Left lung (tissue), 4 donors: ENCODE measurements at regions not wholly inside any gene's neighbourhood (a gene's known extent, or its start where the extent isn't known, plus 50 kb on each side); places are given as distances from the start of the nearest gene placed in this dataset.

Source experiments
- ATAC-seq: fragments of 200-7000 bp; cut with Tn5 transposase; one replicate; pipeline ENCODE4 v1.9.1; 2020; ENCODE audit warnings: moderate library complexity
- DNase-seq, 4 donors: peaks; one replicate each; pipeline ENCODE4 v3.0.0-alpha.2; 2013 to 2020
- H3K27ac ChIP-seq, 2 donors: fragments of 200-600 bp; sonication (generic) in 1 of 2; one replicate each; pipeline versions ENCODE4 v1.5.0 to v1.8.0; 2020 to 2021
- H3K27me3 ChIP-seq, 2 donors: fragments of 200-600 bp; sonication (generic) in 1 of 2; one replicate each; pipeline versions ENCODE4 v1.5.0 to v1.8.0; 2020 to 2021
- H3K36me3 ChIP-seq, 2 donors: fragments of 200-600 bp; sonication (generic) in 1 of 2; one replicate each; pipeline versions ENCODE4 v1.5.0 to v1.8.0; 2020 to 2021
- H3K4me1 ChIP-seq, 2 donors: fragments of 200-600 bp; one replicate each; pipeline ENCODE4 v1.8.0; 2021
- H3K4me3 ChIP-seq, 2 donors: fragments of 200-600 bp; sonication (generic) in 1 of 2; one replicate each; pipeline versions ENCODE4 v1.5.0 to v1.8.0; 2020 to 2021; ENCODE audit warnings: mild to moderate bottlenecking in 1 of 2
- H3K9me3 ChIP-seq, 2 donors: fragments of 200-600 bp; sonication (generic) in 1 of 2; one replicate each; pipeline versions ENCODE4 v1.5.0 to v1.8.0; 2020 to 2021
- intact Hi-C, 2 donors: fragments of 100-400 bp; cut with DNase I; formaldehyde crosslinking; loops; one replicate each; pipeline versions ENCODE4 v1.11.2 to v1.14.2; 2022
- TF ChIP-seq, protein P1 (sequence below), 2 donors: fragments of 200-600 bp; sonication (generic) in 1 of 2; IDR thresholded peaks; one replicate each; pipeline versions ENCODE4 v1.5.0 to v1.8.0; 2021; ENCODE audit warnings: antibody characterized with exemption in 2 of 2
- donor health status: DM: no; HTN: yes; CAD: no.
- donor health status: DM: no; HTN: no; CAD: no.

DNA sequence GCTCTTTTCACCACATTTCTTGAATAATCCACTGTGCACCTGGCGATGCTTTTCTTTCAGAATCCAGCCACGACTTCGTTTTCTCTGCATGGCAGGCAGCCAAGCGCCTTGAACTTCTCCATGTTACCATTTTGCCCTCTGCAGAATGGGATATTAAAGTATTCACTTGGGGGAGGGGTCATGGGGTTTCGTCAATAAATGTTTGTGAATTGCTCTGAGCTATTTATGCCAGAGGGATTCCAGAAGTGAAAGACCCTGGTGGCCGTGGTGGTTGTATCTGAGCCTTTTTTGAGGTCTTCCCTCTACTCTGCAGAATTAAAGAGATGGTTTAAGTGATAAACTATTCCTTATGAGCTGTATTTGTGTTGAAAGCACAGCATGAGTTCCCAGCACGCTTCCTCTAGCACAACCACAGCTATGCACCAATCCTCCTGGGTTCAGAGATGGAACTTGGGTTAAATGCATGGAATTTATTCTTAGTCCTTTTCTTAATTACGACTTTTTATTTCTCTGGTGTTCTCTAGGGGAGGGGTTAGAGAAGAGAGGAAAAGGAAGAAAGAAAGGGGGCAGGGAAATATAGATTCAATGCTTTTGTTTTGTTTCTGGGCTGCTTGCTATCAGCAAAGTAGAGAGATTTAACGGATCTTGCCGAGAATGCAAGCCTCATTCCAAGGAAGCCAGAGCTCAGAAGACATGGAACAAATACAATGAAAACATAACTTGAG, 478.2 kb upstream of the TNC start:
- DNase-seq (no peak), ATAC-seq (no peak)
- Histone ChIP-seq H3K27me3 (peaks cover 4 to 25% of the 10 kb centered on the region in 2 donors), H3K27ac (no peak overlapping the region), H3K4me3 (no peak overlapping the region), H3K9me3 (no peaks in the 10 kb centered on the region), H3K4me1 (peaks cover 0 to 3% of the 10 kb centered on the region in 2 donors), H3K36me3 (no peaks in the 10 kb centered on the region)
- TF ChIP-seq, protein P1, sequence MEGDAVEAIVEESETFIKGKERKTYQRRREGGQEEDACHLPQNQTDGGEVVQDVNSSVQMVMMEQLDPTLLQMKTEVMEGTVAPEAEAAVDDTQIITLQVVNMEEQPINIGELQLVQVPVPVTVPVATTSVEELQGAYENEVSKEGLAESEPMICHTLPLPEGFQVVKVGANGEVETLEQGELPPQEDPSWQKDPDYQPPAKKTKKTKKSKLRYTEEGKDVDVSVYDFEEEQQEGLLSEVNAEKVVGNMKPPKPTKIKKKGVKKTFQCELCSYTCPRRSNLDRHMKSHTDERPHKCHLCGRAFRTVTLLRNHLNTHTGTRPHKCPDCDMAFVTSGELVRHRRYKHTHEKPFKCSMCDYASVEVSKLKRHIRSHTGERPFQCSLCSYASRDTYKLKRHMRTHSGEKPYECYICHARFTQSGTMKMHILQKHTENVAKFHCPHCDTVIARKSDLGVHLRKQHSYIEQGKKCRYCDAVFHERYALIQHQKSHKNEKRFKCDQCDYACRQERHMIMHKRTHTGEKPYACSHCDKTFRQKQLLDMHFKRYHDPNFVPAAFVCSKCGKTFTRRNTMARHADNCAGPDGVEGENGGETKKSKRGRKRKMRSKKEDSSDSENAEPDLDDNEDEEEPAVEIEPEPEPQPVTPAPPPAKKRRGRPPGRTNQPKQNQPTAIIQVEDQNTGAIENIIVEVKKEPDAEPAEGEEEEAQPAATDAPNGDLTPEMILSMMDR (IDR thresholded peaks at IDR 0.05): no peak
- intact Hi-C loops: loop anchor here in 1 of 2 donors (10.0 kb wide), 1 partner anchor 1059 kb away; no protein-coding TSS in a partner anchor

DNA sequence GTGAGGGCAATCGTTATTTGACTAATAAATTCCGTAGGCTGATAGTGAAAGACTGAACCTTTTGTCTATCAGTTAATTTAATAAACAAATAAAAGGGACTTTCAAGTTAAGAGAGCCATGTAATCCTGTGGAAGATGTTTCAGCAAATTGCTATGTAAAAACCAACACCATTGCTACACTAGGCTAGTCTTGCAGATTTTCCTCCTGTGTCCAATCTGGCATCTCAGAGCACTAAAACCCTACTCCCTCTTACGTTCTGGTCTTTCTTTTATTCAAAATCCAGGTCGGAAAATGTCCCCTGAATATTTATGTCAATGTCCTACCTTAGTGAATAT, 478.8 kb upstream of the TNC start:
- Histone ChIP-seq H3K4me3 (no peak overlapping the region), H3K4me1 (peaks cover 0 to under 1% of the 10 kb centered on the region in 2 donors), H3K36me3 (no peaks in the 10 kb centered on the region), H3K27ac (no peak overlapping the region), H3K9me3 (no peaks in the 10 kb centered on the region), H3K27me3 (peaks cover 4 to 25% of the 10 kb centered on the region in 2 donors)
- no peak for DNase-seq
- ATAC-seq: no peak
- TF ChIP-seq, protein P1 (IDR thresholded peaks at IDR 0.05): no peak
- intact Hi-C loops: loop anchor here in 1 of 2 donors (10.0 kb wide), 1 partner anchor 1058 kb away; no protein-coding TSS in a partner anchor

DNA sequence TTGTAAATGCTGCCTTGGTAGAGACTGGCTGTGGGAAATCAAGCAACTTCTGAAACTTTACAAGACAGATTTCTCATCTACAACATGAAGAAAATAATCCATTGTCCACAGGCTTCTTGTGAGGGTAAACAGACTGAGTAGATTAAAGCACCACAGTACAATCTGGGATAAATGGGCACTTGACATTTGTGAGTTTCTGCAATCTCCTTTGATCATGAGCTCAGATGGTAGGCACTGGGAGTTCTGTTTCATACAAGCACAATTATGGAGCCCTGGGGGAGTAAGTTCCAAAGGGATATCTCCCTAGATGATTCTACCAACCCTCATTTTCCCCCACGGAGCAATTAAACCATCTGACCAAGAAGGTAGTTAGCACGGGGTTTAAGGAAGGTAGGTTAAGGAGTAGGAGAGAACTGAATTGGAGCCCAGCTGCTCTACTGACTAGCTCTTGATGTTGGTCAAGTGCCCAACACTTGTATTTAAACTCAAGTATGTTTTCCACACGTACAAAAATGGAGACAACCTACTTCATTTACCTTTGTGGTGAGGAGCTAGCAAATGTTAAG, 479.5 kb upstream of the TNC start:
- DNase-seq (no peak), ATAC-seq (peak; percentile 62)
- Histone ChIP-seq H3K27ac (no peak overlapping the region), H3K4me1 (no peaks in the 10 kb centered on the region), H3K9me3 (no peaks in the 10 kb centered on the region), H3K4me3 (no peak overlapping the region), H3K36me3 (no peaks in the 10 kb centered on the region), H3K27me3 (peaks cover 4 to 25% of the 10 kb centered on the region in 2 donors)
- TF ChIP-seq, protein P1 (IDR thresholded peaks at IDR 0.05): no peak
- intact Hi-C loops: loop anchor here in 1 of 2 donors (10.0 kb wide), 1 partner anchor 1057 kb away; no protein-coding TSS in a partner anchor

DNA sequence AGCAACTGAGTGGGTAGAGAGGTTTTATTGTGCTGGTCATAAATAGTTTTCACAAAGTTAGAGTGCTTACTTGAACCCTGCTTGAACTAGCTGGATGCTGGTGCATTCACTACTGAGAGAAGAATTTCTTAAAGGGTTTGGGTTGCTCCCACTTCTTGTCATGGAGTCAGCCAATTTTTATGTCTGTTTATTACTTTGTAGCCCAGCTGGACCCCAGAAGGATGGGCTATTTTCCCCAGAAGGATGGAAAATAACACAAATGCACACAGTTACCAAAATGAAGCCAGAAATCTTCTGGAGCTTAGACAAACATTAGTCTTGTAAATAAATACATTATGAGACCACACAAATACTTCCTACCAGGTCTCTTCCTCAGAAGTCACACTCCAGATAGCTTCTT, 480.8 kb upstream of the TNC start:
- H3K27me3 ChIP-seq: peaks cover 4 to 25% of the 10 kb centered on the region in 2 donors
- H3K36me3 ChIP-seq: no peaks in the 10 kb centered on the region
- ATAC-seq: no peak
- peak in 1 of 4 donors; percentile 13 for DNase-seq
- no peaks in the 10 kb centered on the region for H3K4me1 ChIP-seq
- no peaks in the 10 kb centered on the region for H3K9me3 ChIP-seq
- TF ChIP-seq, protein P1 (IDR thresholded peaks at IDR 0.05): no peak
- no peak overlapping the region for H3K27ac ChIP-seq
- H3K4me3 ChIP-seq: no peak overlapping the region
- intact Hi-C loops: loop anchor here in 1 of 2 donors (10.0 kb wide), 1 partner anchor 1056 kb away; no protein-coding TSS in a partner anchor

DNA sequence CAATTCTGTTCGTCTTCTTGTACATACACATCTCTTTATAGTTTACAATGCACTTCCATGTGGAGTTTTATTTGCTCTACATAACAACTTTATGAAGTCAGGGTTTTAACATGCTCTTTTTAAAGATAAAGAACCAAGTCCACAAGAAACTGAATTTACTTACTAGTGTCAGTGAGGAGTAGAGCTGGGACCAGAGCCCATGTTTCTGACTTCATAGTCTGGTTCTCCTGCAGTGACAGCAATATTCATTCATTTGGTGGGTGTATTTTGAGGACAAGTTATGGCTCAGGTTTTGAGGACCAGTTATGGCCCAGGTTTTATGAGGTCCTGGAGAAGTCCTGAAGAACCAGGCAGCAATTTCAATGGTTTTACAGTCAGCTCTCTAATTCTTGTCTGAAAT, 481.9 kb upstream of the TNC start:
- no peak for ATAC-seq
- Histone ChIP-seq H3K9me3 (no peaks in the 10 kb centered on the region), H3K27me3 (peaks cover 4 to 24% of the 10 kb centered on the region in 2 donors), H3K4me1 (no peaks in the 10 kb centered on the region), H3K36me3 (no peaks in the 10 kb centered on the region), H3K27ac (no peak overlapping the region), H3K4me3 (no peak overlapping the region)
- no peak for DNase-seq
- intact Hi-C loops: loop anchor here in 1 of 2 donors (10.0 kb wide), 1 partner anchor 1055 kb away; no protein-coding TSS in a partner anchor
- TF ChIP-seq, protein P1 (IDR thresholded peaks at IDR 0.05): no peak
